Effector memory CD4-positive, alpha-beta T cell (primary cell): ENCODE measurements at regions not wholly inside any gene's neighbourhood (a gene's known extent, or its start where the extent isn't known, plus 50 kb on each side); places are given as distances from the start of the nearest gene placed in this dataset.
"Not testable (repeated sequence)": the region's sequence is repeated elsewhere in the genome, so short reads cannot be mapped to it uniquely, and the experiment has no call there.

ENCODE experiments used
- DNase-seq, 3 donors: peaks; one replicate each; pipeline ENCODE4 v3.0.0-alpha.2; 2020
- H3K27ac ChIP-seq: 2 replicates; pipeline ENCODE4 v1.7.0; 2013; ENCODE audit warnings: mild to moderate bottlenecking, low read length, moderate library complexity; ENCODE audit not compliant: insufficient read depth, poor library complexity, severe bottlenecking
- H3K27me3 ChIP-seq: replicated peaks from 2 replicates; pipeline ENCODE4 v1.7.0; 2013; ENCODE audit warnings: mild to moderate bottlenecking, low read length; ENCODE audit not compliant: insufficient read depth, control insufficient read depth, poor library complexity, severe bottlenecking
- H3K36me3 ChIP-seq: 2 replicates; pipeline ENCODE4 v1.7.0; 2013; ENCODE audit warnings: mild to moderate bottlenecking, low read length, moderate library complexity; ENCODE audit not compliant: control insufficient read depth, insufficient read depth
- H3K4me1 ChIP-seq: 2 replicates; pipeline ENCODE4 v1.7.0; 2013; ENCODE audit warnings: low read length, mild to moderate bottlenecking; ENCODE audit not compliant: control insufficient read depth, insufficient read depth, poor library complexity, severe bottlenecking
- H3K4me3 ChIP-seq: 2 replicates; pipeline ENCODE4 v1.7.0; 2013; ENCODE audit warnings: low read length, low read depth, mild to moderate bottlenecking; ENCODE audit not compliant: insufficient read depth, poor library complexity, severe bottlenecking
- H3K9me3 ChIP-seq: 2 replicates; pipeline ENCODE4 v1.7.0; 2013; ENCODE audit warnings: mild to moderate bottlenecking, low read length, moderate library complexity; ENCODE audit not compliant: control insufficient read depth

DNA sequence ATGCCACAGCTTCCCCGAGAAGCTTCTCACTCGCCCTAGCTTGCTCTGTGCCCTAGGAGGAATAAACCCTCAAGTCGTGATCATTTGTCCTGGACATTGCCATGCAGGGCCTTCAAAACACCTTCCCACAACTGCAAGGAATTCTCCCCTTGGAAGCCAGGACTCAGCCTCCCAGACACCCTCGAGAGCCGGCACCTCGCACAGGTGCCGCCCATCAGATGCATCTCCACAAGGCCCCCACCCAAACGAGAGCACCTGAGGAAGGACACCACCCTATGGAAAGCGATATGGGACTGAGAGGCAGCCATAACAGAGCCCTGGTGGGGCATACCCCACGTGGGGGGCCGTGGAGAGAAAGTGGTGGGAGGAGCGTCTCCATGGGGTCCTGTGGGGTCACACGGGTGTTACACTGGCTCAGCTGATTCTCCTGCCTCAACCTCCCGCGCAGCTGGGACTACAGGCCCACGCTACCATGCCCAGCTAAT is 77.6 kb upstream of the FOXK1 start:
- Histone ChIP-seq H3K27me3 (no peaks in the 10 kb centered on the region), H3K4me3 (no peak overlapping the region), H3K36me3 (no peaks in the 10 kb centered on the region), H3K4me1 (no peaks in the 10 kb centered on the region), H3K9me3 (no peaks in the 10 kb centered on the region), H3K27ac (no peak overlapping the region)
- no peak for DNase-seq

GRCh38 chr7:4606797-4607196 is 75.3 kb upstream of the FOXK1 start:
- no peak overlapping the region for H3K27ac ChIP-seq
- no peak overlapping the region for H3K4me3 ChIP-seq
- DNase-seq = no peak
- no peaks in the 10 kb centered on the region for H3K27me3 ChIP-seq
- H3K9me3 ChIP-seq = no peaks in the 10 kb centered on the region
- no peaks in the 10 kb centered on the region for H3K36me3 ChIP-seq
- H3K4me1 ChIP-seq = no peaks in the 10 kb centered on the region

- Histone ChIP-seq H3K9me3 (no peaks in the 10 kb centered on the region), H3K36me3 (no peaks in the 10 kb centered on the region), H3K27me3 (no peaks in the 10 kb centered on the region), H3K4me3 (no peak overlapping the region), H3K27ac (no peak overlapping the region), H3K4me1 (no peaks in the 10 kb centered on the region)
- no peak for DNase-seq
These were observed 74.8 kb upstream of the FOXK1 start for GRCh38 chr7:4607311-4607729.

DNA sequence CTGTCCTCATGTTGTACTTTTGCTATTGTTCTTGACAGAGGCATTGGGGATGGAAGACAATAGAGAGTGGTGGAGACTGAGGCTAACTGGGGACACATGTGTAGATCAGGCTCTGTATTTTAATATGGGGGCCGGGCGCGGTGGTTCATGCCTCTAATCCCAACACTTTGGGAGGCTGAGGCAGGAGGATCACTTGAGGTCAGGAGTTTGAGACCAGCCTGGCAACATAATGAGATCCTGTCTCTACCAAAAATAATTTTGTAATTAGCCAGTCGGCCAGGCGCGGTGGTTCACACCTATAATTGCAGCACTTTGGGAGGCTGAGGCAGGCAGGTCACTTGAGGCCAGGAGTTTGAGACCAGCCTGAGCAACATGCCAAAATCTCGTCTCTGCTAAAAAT is 72.5 kb upstream of the FOXK1 start:
- H3K36me3 ChIP-seq, H3K27ac ChIP-seq, H3K4me3 ChIP-seq, H3K9me3 ChIP-seq, H3K4me1 ChIP-seq, DNase-seq, H3K27me3 ChIP-seq: not testable (repeated sequence)

GRCh38 chr7:4610768-4611467 is 71.2 kb upstream of the FOXK1 start:
- Histone ChIP-seq H3K4me3 (no peak overlapping the region), H3K4me1 (peaks cover 6% of the 10 kb centered on the region), H3K27ac (no peak overlapping the region), H3K9me3 (no peaks in the 10 kb centered on the region), H3K27me3 (no peaks in the 10 kb centered on the region), H3K36me3 (no peaks in the 10 kb centered on the region)
- peak; percentile 9 to 39 (median 26) for DNase-seq

DNA sequence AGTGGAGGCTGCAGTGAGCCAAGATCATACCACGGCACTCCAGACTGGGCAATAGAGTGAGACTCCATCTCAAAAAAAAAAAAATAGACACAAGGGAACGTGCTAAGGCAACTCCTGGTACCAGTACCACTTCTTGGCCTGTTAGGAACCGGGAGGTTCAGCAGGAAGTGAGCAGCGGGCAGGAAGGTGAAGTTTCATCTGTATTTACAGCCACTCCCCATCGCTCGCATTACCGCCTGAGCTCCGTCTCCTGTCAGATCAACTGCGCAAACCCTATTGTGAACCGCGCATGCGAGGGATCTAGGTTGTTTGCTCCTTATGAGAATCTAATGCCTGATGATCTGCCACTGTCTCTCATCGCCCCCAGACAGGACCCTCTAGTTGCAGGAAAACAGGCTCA is 69.9 kb upstream of the FOXK1 start:
- Histone ChIP-seq H3K36me3 (no peaks in the 10 kb centered on the region), H3K27me3 (no peaks in the 10 kb centered on the region), H3K9me3 (no peaks in the 10 kb centered on the region), H3K4me1 (peaks cover 6% of the 10 kb centered on the region), H3K4me3 (no peak overlapping the region), H3K27ac (no peak overlapping the region)
- DNase-seq = no peak

DNA sequence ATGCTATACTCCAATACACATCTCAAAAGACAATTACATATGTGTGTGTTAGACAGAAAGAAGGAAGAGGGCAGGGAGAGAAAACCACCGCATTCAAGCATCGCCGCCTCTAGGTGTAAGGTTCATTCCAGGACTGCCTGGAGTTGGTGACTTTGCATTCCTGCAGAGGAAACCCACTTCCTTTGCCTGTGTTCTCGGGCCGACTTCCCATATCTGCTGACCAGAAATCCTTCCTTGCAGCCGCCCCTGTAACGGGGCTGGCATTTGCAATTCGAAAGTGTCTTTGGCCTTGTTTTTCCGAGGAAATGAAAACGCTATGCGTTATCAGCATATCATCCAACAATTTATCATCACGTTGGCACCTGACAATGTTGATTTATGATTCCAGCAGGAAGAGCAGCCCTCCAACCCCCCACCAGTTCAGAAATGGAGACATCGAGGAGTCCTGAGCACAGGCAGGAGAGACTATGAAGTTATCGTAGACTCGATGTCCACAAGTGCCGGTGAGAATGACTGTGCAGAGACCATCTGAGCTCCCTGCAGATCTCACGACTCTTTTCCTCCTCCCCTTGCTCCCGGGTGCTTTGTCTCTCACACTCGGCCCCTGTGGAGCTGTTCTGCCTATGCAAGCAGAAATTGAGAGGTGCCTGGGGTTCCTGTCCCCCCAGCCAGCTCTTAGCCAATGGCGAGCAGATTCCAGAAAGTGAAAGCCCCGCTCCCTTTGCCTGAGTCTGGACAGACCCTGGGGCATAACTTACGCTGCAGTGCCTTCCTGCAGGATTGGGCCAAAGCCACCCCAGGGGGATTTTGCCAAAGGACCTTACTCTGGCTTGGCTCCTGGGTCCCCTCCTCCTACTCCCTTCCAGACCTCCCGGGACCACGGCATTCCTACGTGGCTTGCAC is 68.9 kb upstream of the FOXK1 start:
- H3K36me3 ChIP-seq = no peaks in the 10 kb centered on the region
- H3K4me3 ChIP-seq = peak overlapping the region; percentile 10
- H3K27ac ChIP-seq = no peak overlapping the region
- DNase-seq = no peak
- H3K9me3 ChIP-seq = no peaks in the 10 kb centered on the region
- peaks cover 6% of the 10 kb centered on the region for H3K4me1 ChIP-seq
- no peaks in the 10 kb centered on the region for H3K27me3 ChIP-seq

- Histone ChIP-seq H3K9me3 (no peaks in the 10 kb centered on the region), H3K4me3 (no peak overlapping the region), H3K27ac (no peak overlapping the region), H3K27me3 (no peaks in the 10 kb centered on the region), H3K4me1 (peaks cover 6% of the 10 kb centered on the region), H3K36me3 (no peaks in the 10 kb centered on the region)
- no peak for DNase-seq
These were observed 68.1 kb upstream of the FOXK1 start for GRCh38 chr7:4613846-4614548.

- Histone ChIP-seq H3K27ac (no peak overlapping the region), H3K9me3 (no peaks in the 10 kb centered on the region), H3K36me3 (no peaks in the 10 kb centered on the region), H3K4me1 (peaks cover 9% of the 10 kb centered on the region), H3K4me3 (no peak overlapping the region), H3K27me3 (no peaks in the 10 kb centered on the region)
- DNase-seq = no peak
These were observed 66.0 kb upstream of the FOXK1 start for GRCh38 chr7:4616116-4616515.
